GM10248 (cell line): ENCODE measurements at regions not wholly inside any gene's neighbourhood (a gene's known extent, or its start where the extent isn't known, plus 50 kb on each side); places are given as distances from the start of the nearest gene placed in this dataset.

ENCODE experiments used
- CTCF ChIA-PET: fragments of 300-600 bp; sonication (Branson Sonifier 250); formaldehyde crosslinking; extraction: SDS; loops from one replicate; lab custom pipeline; 2021; ENCODE audit warnings: antibody characterized with exemption; lab: Yijun Ruan, JAX
- POLR2A ChIA-PET: fragments of 350-650 bp; sonication (Branson Sonifier 250); formaldehyde crosslinking; extraction: SDS; loops from one replicate; lab custom pipeline; 2020; ENCODE audit warnings: antibody characterized with exemption; lab: Yijun Ruan, JAX
- DNase-seq: peaks from one replicate; pipeline ENCODE4 v3.0.0; 2012; ENCODE audit errors: extremely low spot score
- TF ChIP-seq, protein P1 (sequence below): IDR thresholded peaks from 2 replicates; pipeline ENCODE4 v1.5.1; 2012; ENCODE audit warnings: mild to moderate bottlenecking, low read depth; ENCODE audit errors: extremely low read depth, missing control alignments, control extremely low read depth

DNA sequence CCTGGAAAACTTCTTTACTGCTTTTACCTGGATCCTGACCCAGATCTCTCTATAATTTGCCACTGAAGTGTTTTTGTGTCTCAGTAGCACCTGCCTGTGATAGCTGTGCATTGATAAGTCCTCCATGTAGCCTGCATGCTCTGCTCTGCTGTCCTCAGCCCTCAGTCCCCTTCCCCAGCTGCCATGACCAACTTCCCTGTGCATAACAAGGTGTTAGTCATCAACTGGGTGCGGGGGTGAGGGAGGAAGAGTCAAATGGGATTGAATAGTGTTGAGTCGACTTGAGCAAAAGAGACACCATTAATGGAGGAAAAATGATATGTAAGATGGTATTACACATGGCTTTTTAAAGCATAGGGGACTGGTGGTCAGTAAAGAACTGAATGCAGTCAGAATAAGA, 92.2 kb upstream of the PLET1 start:
- CTCF ChIA-PET = no interaction called here
- POLR2A ChIA-PET = no interaction called here
- TF ChIP-seq, protein P1, sequence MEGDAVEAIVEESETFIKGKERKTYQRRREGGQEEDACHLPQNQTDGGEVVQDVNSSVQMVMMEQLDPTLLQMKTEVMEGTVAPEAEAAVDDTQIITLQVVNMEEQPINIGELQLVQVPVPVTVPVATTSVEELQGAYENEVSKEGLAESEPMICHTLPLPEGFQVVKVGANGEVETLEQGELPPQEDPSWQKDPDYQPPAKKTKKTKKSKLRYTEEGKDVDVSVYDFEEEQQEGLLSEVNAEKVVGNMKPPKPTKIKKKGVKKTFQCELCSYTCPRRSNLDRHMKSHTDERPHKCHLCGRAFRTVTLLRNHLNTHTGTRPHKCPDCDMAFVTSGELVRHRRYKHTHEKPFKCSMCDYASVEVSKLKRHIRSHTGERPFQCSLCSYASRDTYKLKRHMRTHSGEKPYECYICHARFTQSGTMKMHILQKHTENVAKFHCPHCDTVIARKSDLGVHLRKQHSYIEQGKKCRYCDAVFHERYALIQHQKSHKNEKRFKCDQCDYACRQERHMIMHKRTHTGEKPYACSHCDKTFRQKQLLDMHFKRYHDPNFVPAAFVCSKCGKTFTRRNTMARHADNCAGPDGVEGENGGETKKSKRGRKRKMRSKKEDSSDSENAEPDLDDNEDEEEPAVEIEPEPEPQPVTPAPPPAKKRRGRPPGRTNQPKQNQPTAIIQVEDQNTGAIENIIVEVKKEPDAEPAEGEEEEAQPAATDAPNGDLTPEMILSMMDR = no peak
- no peak for DNase-seq

DNA sequence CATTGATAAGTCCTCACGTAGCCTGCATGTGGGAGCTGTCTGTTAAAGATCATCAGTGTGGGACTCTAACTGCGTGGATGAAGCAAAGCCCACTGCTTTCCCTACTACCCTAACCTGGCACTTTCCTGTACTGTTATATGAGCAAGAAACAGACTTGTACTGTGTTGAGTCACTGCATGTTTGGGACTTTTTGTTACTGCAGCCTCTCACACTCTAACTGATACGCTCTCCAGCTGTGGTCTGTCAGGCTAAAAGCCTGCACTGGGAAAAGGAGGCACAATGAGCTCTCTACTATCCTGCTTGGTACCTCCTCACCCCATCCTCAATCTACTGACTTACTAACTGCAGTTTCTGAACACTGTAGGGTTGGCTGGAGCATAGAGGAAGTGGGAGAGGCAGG, 93.7 kb upstream of the PLET1 start:
- CTCF ChIA-PET = no interaction called here

DNA sequence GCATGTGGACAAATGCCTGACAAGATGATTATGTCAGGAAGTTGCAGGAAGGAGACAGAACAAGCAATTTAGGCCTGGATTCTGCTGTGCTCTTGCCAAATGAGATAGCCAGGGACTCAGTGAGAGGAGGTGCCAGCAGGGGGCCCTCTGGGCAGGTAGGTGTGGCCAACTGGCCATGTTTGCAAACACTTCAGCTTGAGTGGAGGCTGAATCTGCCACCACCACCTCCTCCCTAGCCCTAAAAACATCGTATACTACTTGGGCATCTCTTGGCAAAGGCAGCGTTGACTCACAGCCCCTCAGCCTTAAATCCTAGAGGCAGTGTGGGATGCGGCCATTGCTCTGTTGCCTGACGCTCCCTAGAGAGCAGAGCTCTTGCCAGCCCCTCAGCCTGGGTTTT, 95.1 kb upstream of the PLET1 start:
- POLR2A ChIA-PET = no interaction called here
- TF ChIP-seq, protein P1 = no peak
- no peak for DNase-seq
- CTCF ChIA-PET = no interaction called here

More for the DNA sequence above, 93.7 kb upstream of the PLET1 start:
- no peak for DNase-seq
- POLR2A ChIA-PET = no interaction called here
- TF ChIP-seq, protein P1 = no peak

DNA sequence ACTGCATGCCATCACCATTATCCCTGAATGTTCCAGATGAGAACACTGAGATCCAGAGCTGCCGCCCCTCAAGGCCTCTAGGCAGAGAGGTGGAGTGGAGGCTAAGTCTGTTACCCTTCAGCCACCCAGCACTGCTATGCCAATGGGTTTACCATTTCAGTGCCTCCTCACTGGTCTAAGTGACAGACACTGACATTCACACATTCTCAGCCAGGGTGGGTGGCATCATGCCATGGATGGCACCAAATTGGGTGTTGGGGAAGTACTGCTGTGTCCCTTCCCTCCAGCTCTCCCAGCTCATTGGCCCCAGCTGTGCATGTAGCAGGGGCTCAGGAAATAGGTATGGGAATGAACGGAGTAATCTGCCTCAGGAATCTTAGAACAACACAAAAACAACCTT, 96.8 kb upstream of the PLET1 start:
- CTCF ChIA-PET = no interaction called here
- TF ChIP-seq, protein P1 = no peak
- POLR2A ChIA-PET = no interaction called here
- no peak for DNase-seq

DNA sequence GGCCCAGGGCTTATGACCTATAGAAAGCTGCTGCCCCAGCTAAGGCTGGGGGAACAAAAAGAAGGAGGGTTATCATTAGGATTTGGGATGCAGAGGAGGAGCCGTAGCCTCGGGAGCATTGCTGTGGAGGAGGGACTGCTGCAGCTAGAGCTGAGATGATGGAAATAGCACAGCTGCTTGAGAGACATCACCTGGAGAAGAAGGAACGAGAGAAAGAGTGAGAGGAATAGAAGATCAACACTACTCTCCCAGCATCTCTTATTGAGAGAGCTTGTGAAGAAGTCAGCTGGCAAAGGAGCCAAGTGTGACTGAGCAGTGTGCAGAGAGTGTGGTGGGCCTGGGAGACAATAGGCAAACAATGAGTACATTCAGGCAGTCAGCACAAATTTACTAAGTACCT, 100.7 kb upstream of the PLET1 start:
- TF ChIP-seq, protein P1 = no peak
- POLR2A ChIA-PET = no interaction called here
- CTCF ChIA-PET = interaction anchor here (1.2 kb wide), 1 partner anchor 54 kb away, joined by 3 read pairs; no protein-coding TSS in a partner anchor
- DNase-seq = no peak

DNA sequence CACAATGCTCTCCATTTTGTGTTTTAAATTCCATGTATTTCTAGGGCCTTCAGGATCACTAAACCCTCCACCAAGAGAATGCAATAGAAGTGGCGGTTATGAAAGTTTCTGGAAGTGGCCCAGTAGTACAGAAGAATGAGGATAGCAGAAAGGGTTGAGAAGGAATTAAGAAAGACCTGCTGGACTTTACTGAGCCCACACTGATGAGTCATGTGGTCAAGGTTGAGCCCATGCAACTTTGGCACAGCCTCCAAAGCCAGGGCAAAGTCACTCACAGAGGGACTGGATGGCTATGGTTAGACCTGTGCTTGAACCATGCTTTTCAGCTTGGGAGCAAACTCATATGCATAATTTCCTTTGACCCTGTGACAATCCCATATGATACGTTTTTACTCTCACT, 102.9 kb upstream of the PLET1 start:
- DNase-seq = no peak
- CTCF ChIA-PET = no interaction called here
- POLR2A ChIA-PET = no interaction called here
- TF ChIP-seq, protein P1 = no peak
